Endothelial cell of umbilical vein (primary cell): ENCODE measurements at regions not wholly inside any gene's neighbourhood (a gene's known extent, or its start where the extent isn't known, plus 50 kb on each side); places are given as distances from the start of the nearest gene placed in this dataset.

Experiments used
- BruUV-seq: library from RNA; stranded (reverse); fragments of 400-500 nt; replicated peaks from 2 replicates; lab custom pipeline; 2021; lab: Mats Ljungman, UMichigan
- CTCF ChIA-PET: fragments of 300-600, 350-600 bp; sonication (Branson Sonifier 250); formaldehyde crosslinking; loops from one replicate; lab custom pipeline; 2021; ENCODE audit warnings: antibody characterized with exemption, inconsistent platforms; lab: Charles Lee
- POLR2A ChIA-PET: fragments of 300-600, 350-600 bp; sonication (Branson Sonifier 250); formaldehyde crosslinking; loops from one replicate; lab custom pipeline; 2021; ENCODE audit warnings: antibody characterized with exemption, inconsistent platforms; lab: Charles Lee
- DNase-seq: peaks from one replicate; pipeline ENCODE4 v3.0.0-alpha.2; 2011; ENCODE audit warnings: low read depth, low spot score
- FAIRE-seq: peaks from 2 replicates; lab custom pipeline; 2011; peaks lifted over from hg19 to GRCh38; lab: Jason Lieb, UNC
- H2AFZ ChIP-seq: 2 replicates; pipeline ENCODE4 v1.6.0; 2012; ENCODE audit warnings: low read depth, low read length, control low read depth, inconsistent platforms
- H3K27ac ChIP-seq: 2 replicates; pipeline ENCODE4 v1.5.1; 2011; ENCODE audit warnings: low read depth, mild to moderate bottlenecking, control low read depth, low read length, moderate library complexity; ENCODE audit not compliant: insufficient read depth
- H3K27me3 ChIP-seq, 2 experiments: 2 replicates each; pipeline versions ENCODE4 v1.6.0 to v1.6.1; 2011; ENCODE audit warnings: low read length in 2 of 2, mixed read lengths in 1 of 2; ENCODE audit not compliant: control insufficient read depth in 2 of 2, insufficient read depth in 2 of 2
- H3K36me3 ChIP-seq, 2 experiments: 2 replicates in 1 of 2; 3 replicates in 1 of 2; pipeline ENCODE4 v1.5.1; 2011; ENCODE audit warnings: low read length in 2 of 2, mild to moderate bottlenecking in 1 of 2, moderate library complexity in 1 of 2; ENCODE audit not compliant: control insufficient read depth in 2 of 2, insufficient read depth in 2 of 2; ENCODE audit errors: extremely low read depth in 1 of 2
- H3K4me1 ChIP-seq: 3 replicates; pipeline ENCODE4 v1.5.1; 2011; ENCODE audit warnings: mild to moderate bottlenecking, low read length; ENCODE audit not compliant: control insufficient read depth, insufficient read depth; ENCODE audit errors: extremely low read depth
- H3K4me2 ChIP-seq: 2 replicates; pipeline ENCODE4 v1.6.1; 2011; ENCODE audit warnings: low read length, control low read depth, mixed read lengths; ENCODE audit not compliant: insufficient read depth
- H3K4me3 ChIP-seq, 3 experiments: fragments of 200-600 bp in 1 of 3; sonication (generic), shearing (Covaris generic) in 1 of 3; replicated peaks in 1 of 3; 2 replicates each; pipeline ENCODE4 v1.5.1; 2011 to 2016; ENCODE audit warnings: control low read depth in 3 of 3, low read length in 3 of 3, mild to moderate bottlenecking in 2 of 3, inconsistent platforms in 1 of 3, low read depth in 1 of 3, moderate library complexity in 1 of 3; ENCODE audit not compliant: insufficient read depth in 1 of 3
- H3K79me2 ChIP-seq: 2 replicates; pipeline ENCODE4 v1.6.0; 2012; ENCODE audit warnings: low read length, inconsistent platforms; ENCODE audit not compliant: control insufficient read depth, insufficient read depth
- H3K9ac ChIP-seq: replicated peaks from 2 replicates; pipeline ENCODE3; 2011; ENCODE audit warnings: low read length, control low read depth; ENCODE audit not compliant: insufficient read depth; ENCODE audit errors: extremely low read depth
- H3K9me1 ChIP-seq: replicated peaks from 3 replicates; pipeline ENCODE4 v1.6.0; 2011; ENCODE audit warnings: mild to moderate bottlenecking, low read length; ENCODE audit not compliant: control insufficient read depth, insufficient read depth; ENCODE audit errors: extremely low read depth
- H3K9me3 ChIP-seq: replicated peaks from 2 replicates; pipeline ENCODE4 v1.5.1; 2012; ENCODE audit warnings: low read length, inconsistent platforms; ENCODE audit not compliant: control insufficient read depth, insufficient read depth
- H4K20me1 ChIP-seq: replicated peaks from 2 replicates; pipeline ENCODE3; 2011; ENCODE audit warnings: mild to moderate bottlenecking, low read length; ENCODE audit not compliant: control insufficient read depth, insufficient read depth; ENCODE audit errors: extremely low read depth
- CTCF ChIP-seq, 2 donors: IDR thresholded peaks; 1 replicate in 1 of 2; 2 replicates in 1 of 2; pipeline ENCODE4 v1.5.1; 2011; ENCODE audit warnings: low read length in 2 of 2, mild to moderate bottlenecking in 2 of 2, moderate library complexity in 2 of 2, control low read depth in 1 of 2, inconsistent platforms in 1 of 2, low read depth in 1 of 2; ENCODE audit not compliant: insufficient read depth in 1 of 2; ENCODE audit errors: extremely low read depth in 1 of 2
- EZH2 ChIP-seq: IDR thresholded peaks from 2 replicates; pipeline ENCODE4 v1.6.1; 2012; ENCODE audit warnings: borderline replicate concordance, low read depth, mild to moderate bottlenecking, moderate library complexity, low read length, inconsistent platforms; ENCODE audit not compliant: severe bottlenecking
- FOS ChIP-seq: IDR thresholded peaks from 2 replicates; pipeline ENCODE4 v1.6.1; 2011; ENCODE audit warnings: mild to moderate bottlenecking, low read length, moderate library complexity, borderline replicate concordance; ENCODE audit not compliant: insufficient read depth
- GATA2 ChIP-seq: IDR thresholded peaks from 2 replicates; pipeline ENCODE4 v1.7.0; 2011; ENCODE audit warnings: low read depth, mild to moderate bottlenecking, moderate library complexity, mixed read lengths, low read length; ENCODE audit not compliant: insufficient read length, insufficient read depth
- JUN ChIP-seq: IDR thresholded peaks from 2 replicates; pipeline ENCODE4 v1.6.1; 2011; ENCODE audit warnings: borderline replicate concordance, low read depth; ENCODE audit not compliant: insufficient read length, insufficient read depth
- MAX ChIP-seq: IDR thresholded peaks from 2 replicates; pipeline ENCODE4 v1.6.1; 2011; ENCODE audit not compliant: insufficient read depth, insufficient read length
- MYC ChIP-seq: IDR thresholded peaks from one replicate; pipeline ENCODE4 v1.6.1; 2011; ENCODE audit warnings: mild to moderate bottlenecking, low read depth, low read length
- POLR2A ChIP-seq: IDR thresholded peaks from 2 replicates; pipeline ENCODE4 v1.6.1; 2012; ENCODE audit warnings: low read depth, mild to moderate bottlenecking, control low read depth, low read length
- POLR2AphosphoS5 ChIP-seq: IDR thresholded peaks from 2 replicates; pipeline ENCODE4 v1.6.1; 2012; ENCODE audit warnings: low read depth, mild to moderate bottlenecking, control low read depth, low read length, moderate library complexity; ENCODE audit not compliant: insufficient read depth
- dilution Hi-C: fragments of 300-500 bp; cut with MboI; formaldehyde crosslinking; loops from one replicate; pipeline ENCODE4 v1.15.0; 2019; ENCODE audit warnings: low sequenced_read_pairs; ENCODE audit not compliant: extremely low pct_ligation_motif_present
- intact Hi-C: fragments of 100-400 bp; cut with micrococcal nuclease; formaldehyde crosslinking; loops from one replicate; pipeline ENCODE4 v1.10.0; 2022

- H3K9me1 ChIP-seq: no peaks in the 10 kb centered on the region
- no peaks in the 10 kb centered on the region for H4K20me1 ChIP-seq
- no peak overlapping the region for H3K9ac ChIP-seq
- POLR2A ChIA-PET: no interaction called here
- no peak overlapping the region for H3K4me3 ChIP-seq
- intact Hi-C loops (loop anchor here (5.0 to 10.0 kb wide), 2 partner anchors 122 to 550 kb away; no protein-coding TSS in a partner anchor), dilution Hi-C loops (no loop called here)
- BruUV-seq: no TSS peak
- H3K4me1 ChIP-seq: peaks cover 8% of the 10 kb centered on the region
- no peaks in the 10 kb centered on the region for H3K79me2 ChIP-seq
- no peak overlapping the region for H3K27ac ChIP-seq
- H3K36me3 ChIP-seq: no peaks in the 10 kb centered on the region
- TF ChIP-seq EZH2 (no peak), FOS (no peak), MAX (no peak), JUN (no peak), POLR2A (no peak), MYC (no peak), CTCF (IDR thresholded peaks at IDR 0.05; ENCODE audit: extremely low read depth in 1 of 2, insufficient read depth in 1 of 2, low read depth in 1 of 2, low read length in 2 of 2) (no peak), GATA2 (no peak), POLR2AphosphoS5 (no peak)
- no peaks in the 10 kb centered on the region for H3K27me3 ChIP-seq
- H3K4me2 ChIP-seq: no peak overlapping the region
- no peak for DNase-seq
- no peak for FAIRE-seq
- CTCF ChIA-PET: interaction anchor here (1.6 kb wide), 1 partner anchor 1714 kb away, joined by 6 read pairs; no protein-coding TSS in a partner anchor
- H2AFZ ChIP-seq: no peak overlapping the region
- H3K9me3 ChIP-seq: no peaks in the 10 kb centered on the region
Observed at GRCh38 chr20:41694796-41695195, 76.6 kb upstream of the CHD6 start.
